HG02938 (cell line): ENCODE measurements at regions not wholly inside any gene's neighbourhood (a gene's known extent, or its start where the extent isn't known, plus 50 kb on each side); places are given as distances from the start of the nearest gene placed in this dataset.
"Not testable (repeated sequence)": the region's sequence is repeated elsewhere in the genome, so short reads cannot be mapped to it uniquely, and the experiment has no call there.

Experiments used
- ATAC-seq: cut with Tn5 transposase; IDR thresholded peaks from one replicate; pipeline ENCODE4 v1.9.1; 2021; ENCODE audit warnings: mild to moderate bottlenecking, moderate library complexity; ENCODE audit not compliant: unreplicated experiment

DNA sequence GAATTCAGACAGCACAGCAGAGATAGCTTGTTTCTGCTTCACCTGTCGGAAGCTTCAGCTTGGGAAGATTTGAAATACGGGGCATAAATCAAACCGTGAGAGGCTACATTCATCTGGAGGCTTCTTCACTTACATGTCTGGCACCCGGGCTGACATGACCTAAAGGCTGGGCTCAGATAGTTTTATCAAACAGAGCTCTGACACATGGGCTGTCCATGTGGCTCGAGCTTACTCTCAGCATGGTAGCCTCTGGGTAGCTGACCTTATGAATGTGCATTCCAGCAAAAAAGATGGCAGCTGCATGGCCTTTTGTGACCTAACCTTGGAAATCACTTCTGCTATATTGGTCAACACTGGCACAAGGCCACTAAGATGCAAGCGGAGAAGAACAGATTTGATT is 414.5 kb downstream of the NDFIP2 start:
- no peak for ATAC-seq

DNA sequence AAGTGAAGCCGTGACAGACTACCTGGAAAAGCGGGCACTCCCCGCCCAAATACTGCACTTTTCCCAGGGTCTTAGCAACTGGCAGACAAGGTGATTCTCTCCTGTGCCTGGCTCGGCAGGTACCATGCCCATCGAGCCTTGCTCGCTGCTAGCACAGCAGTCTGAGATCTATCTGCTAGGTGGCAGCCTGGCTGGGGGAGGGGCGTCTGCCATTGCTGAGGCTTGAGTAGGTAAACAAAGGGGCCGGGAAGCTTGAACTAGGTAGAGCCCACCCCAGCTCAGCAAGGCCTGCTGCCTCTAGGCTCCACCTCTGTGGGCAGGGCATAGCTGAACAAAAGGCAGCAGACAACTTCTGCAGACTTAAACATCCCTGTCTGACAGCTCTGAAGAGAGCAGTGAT is 406.3 kb downstream of the NDFIP2 start:
- ATAC-seq = not testable (repeated sequence)

DNA sequence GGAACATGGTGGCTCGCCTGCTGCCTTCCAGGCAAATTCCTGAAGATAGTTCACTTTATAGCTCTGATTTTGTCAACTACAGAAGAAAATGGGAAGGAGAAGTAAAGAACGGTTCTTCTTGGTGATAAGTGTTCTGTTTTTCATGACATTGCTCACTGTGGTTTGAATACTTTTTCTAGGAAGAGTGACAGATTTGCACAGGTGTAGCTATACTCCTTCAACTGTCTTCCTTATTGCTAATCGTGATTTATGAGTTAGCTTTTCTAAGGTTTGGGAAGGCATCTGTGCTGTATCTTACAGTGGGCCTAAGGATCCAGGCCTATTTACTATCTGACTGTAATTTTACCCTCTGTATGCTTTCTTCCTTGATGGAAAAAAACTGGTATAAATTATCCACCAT is 405.6 kb downstream of the NDFIP2 start:
- ATAC-seq = no peak

DNA sequence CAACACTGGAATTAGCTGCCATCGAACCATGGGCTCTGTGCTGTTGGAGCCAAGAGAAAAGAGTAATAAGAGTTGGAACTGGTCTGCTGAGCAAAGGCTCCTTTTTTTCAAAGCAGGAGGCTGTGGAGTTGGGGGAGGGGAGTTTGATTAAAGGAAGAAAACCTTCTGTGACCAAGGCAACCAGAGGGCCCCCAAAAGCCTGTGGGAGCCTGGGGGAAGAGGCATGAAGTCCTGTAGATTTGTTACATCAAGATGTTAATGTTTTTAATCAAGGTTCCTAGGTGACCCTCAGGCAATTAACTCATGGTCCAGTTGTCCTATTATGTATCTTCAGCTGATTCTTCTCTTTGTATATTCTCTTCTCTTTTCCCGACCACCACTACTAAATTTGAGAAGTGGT is 403.9 kb downstream of the NDFIP2 start:
- ATAC-seq = no peak

DNA sequence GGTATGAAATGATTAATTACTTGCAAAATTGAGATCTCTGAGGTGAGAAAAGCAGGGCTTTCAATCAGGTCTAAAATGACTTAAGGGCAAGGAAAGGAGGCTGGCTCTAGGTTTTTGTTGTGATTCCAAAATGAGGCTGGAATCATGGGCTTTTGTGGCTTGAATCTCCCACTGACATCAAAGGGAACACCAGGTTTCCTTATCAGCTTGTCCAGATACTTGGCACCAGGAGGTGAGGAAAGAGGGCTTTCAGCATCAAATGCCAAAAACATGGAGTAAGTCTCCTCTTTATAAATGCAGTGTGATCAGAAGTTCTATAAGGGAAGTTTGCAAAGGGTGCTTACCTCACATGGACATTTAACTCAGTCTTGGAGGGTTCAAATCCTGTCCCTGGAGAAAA is 402.3 kb downstream of the NDFIP2 start:
- ATAC-seq = no peak

DNA sequence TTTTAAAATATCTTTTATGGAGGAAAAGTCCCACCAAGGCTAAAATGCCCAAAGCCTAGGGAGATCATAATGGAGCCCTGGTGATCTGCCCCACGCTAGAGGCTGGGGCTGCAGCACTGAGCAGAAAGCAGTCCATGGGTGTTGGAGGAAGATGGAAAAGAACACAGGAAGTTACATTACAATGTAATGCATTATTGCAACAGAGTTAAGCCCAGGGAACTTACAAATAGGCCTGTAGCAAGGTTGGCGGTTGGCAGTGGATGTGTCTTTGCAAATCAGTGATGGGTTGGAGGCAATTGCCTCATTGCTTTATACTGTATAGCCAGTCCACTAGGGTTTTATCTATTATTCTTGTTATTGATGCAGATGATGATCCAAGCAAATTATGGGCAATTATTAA is 399.9 kb downstream of the NDFIP2 start:
- ATAC-seq = no peak

DNA sequence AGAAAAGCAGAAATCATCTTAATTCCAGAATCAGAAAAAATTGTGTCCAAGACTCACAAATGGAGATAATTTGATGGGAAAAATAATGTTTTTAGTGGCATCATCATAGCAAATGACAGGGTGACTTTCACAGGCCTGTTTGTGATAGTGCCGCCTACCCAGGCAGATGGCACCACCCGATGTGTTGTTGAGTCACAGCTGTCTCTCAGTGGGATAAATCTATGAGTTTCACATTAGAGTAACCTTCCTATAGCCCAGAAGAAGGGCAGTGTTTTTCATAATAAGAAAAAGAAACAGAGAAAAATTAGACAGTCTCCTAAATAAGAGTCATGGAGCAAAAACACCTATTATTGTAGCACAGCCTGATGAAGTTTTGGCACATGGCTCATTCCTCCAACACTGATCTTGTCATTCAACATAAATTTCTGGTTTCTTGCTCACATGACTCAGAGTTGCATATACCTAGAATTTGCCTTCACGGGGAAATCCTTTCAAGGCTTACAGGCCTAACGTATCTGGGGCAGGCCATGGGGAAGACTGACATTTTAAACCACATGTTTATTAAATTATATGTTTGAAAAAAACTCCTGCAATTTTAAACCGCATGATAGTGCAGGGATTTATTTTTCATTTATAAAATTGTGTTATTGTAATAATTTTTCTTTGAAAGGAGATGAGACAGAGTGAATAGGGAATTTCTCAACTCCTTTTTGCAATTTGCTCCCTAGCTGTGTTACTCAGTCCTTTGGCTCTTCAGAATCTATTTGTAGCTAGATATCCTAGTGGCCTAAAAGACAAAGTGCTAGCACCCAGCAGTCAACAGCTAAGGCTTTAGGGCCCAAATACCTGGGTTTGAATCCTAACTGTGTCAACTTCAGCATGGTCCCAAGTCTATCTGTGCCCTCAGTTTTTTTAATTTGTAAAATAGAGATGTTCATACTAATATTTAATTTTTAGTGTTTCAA is 393.7 kb downstream of the NDFIP2 start:
- no peak for ATAC-seq

DNA sequence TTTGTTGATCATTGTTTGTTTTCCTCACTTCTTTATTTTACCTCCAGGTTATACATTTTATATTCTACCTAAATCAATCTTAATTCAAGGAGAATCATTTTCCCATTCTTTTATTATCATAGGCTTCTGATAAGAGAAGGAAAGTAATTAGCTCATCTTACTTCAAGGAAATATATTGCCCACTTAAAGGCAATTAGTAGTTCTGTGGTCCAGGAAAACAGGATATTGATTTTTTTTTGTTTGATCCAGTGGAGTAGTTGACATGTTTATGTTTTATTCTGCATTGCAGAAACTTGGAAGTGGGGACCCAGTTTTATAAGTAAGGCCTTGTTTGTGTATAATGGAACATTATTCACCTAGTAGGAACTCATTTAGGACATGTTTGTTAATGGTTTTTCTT is 390.6 kb downstream of the NDFIP2 start:
- no peak for ATAC-seq

DNA sequence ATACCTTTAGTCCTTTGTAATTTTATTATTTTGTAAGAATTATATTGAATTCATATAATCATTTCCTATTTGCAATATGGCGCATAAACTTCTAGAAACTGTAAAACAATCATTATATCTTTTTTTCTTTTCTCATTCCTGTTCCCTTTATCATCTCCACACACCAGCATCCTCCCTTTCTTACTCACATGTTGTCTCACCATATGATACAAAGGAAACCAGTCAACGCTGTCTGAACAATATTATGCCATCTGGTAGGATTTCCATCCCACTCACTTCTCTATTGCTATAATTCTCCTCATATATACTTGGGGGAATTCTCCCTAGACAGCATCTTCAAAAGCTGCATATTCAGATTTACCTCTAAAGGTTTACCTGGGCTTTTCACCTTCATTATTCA is 389.8 kb downstream of the NDFIP2 start:
- ATAC-seq = no peak

DNA sequence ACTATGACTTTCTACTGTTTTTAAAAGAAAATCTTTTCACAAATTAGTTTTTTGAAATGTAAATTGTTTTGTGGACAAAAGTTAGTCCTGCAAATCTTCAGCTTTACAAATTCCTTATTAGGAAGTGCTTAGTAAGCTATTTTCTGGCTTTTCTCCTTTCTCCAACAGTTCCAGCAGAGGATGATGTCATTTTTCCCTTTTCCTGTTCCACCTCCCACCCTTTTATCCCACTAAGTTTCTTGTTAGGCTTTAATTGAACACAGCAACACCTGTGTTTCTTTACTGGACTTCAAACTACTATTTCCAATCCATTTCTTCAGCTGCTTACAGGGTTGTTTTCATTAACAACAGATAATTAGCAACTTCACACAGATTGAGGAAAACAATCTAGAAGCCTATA is 389.2 kb downstream of the NDFIP2 start:
- ATAC-seq = no peak

DNA sequence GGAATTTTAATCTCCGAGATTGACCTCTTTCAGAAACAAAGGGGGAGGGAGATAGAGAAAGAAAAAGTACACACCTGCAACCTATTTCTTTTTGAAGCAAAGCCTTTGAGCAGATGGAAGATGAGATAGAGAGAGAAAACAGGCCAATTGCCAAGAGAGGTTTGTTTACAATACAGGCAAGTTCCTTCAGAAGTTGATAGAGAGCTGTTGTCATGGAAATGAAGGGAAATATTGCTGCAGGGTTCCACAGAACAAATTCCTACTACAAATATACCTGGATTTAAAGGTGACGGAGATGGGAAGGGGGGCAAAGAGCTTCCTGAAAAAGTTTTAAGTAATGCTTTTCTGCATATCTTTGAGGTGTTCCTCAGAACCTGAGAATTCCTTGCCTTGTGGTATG is 388.4 kb downstream of the NDFIP2 start:
- ATAC-seq = no peak

DNA sequence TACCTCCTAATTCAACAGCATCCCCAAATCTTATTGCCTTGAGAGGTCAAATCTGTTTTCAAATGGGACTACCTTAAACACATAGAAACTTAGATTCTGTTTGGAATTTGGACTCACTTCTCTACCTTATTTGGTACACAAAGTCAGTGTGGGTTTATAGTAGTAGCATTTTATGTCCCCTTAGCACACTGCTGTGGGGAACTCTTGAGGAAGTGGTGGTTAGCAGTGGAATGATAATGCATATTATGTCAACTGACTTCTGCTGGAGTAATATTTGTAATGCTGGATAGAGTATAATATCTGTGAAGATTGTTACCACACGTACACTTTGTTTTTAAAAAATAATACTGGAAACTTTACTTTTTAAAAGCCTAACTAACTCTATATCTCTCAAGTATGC is 386.3 kb downstream of the NDFIP2 start:
- no peak for ATAC-seq

DNA sequence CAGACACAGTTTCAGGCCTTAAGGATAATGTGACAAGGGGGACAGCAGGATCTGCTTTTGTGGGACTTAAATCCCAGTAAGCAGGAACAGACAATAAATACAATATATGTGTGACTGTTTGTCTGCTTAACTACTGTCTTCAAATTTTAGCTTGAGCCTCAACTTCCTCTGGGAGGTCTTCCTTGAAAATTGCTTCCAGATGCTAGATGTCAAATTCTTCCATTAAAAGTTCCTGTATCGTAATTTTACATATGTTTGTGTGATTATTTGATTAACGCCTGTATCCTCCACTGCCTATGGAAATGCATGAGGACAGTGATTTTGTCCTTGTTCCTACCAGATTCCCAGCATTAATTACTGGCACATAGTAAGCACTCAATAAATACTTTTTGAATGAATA is 385.5 kb downstream of the NDFIP2 start:
- no peak for ATAC-seq

DNA sequence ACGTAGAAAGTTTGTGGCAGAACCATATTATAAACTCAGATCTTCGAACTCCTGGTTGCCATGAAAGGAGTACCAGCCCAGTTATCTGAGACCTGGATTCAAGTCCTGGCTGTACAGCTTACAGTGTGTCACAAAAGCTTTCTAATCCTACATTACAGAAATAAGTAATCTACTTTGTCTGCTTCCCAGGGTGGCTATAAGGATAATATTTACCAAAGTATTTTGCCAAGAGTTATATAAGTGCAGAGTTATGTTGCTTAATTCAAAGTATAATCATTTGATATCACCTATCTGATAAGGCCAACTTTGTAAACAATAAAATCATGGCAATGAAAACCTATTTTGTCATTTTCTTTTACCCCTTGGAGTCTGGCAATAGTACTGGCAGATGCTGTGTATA is 381.6 kb downstream of the NDFIP2 start:
- no peak for ATAC-seq

DNA sequence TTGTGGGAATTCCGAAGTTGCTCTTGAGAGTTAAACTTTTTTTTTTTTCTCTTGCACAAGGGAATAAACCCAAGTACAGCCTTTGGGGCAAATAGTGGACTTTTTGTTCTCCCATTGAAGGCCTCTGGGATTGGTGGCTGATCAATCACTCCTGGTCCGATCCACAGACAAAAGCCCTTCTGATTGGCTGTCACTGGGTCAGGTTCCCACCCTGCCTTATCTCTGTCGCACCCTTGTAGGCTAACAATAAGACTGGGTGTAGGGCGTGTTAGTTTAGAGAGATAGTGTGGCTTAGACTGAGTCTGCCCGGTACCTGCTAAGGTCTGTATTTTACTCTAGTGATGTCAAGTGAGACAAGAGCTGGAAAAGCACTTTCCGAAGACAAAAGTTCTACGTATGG is 380.8 kb downstream of the NDFIP2 start:
- ATAC-seq = no peak

DNA sequence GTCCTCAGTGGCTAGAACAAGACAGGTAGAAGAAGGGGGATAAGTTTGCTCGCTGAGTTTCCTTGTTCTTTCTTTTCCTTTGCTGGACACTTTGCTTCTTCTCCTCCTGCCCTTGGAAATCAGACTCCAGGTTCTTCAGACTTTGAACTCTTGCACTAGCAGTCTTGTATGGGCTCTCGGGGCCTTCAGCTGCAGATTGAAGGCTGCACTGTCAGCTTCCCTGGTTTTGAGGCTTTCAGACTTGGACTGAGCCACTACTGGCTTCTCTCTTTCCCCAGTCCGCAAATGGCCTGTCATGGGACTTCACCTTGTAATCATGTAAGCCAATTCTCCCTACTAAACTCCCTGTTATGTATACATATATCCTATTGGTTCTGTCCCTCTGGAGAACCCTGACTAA is 379.8 kb downstream of the NDFIP2 start:
- no peak for ATAC-seq

DNA sequence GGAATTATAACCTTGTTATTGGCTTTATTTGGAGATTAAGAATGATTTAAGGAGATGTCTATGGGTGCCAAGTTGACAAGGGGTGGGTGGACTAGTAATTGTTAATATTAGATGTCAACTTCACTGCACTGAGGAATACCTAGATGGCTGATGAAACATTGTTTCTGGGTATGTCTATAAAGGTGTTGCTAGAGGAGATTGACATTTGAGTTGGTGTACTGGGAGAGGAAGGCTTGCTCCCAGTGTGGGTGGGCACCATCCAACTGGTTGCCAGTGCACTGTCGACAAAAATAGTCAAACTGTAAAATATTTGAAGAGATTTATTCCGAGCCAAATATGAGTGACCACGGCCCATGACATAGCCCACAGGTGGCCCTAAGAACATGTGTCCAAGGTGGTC is 378.8 kb downstream of the NDFIP2 start:
- no peak for ATAC-seq

DNA sequence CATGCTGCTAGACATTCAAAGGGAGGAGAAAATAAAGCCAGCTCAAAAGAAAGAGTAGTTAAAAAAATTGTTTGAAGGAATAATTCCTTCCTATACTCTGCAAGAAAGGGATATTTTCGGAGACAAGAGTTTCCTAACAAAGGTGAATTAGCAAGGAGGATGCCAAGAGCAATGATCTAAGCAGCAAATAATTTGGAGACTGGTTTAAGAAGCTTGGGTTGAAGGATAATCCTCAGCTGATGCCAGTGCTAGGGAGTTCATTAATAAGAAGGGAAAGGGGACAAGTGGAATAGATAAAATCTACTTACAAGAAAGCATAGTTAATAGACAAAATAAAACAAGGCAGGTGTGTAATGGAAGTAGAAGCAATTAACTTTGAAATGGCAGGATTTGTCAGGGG is 372.3 kb downstream of the NDFIP2 start:
- no peak for ATAC-seq

DNA sequence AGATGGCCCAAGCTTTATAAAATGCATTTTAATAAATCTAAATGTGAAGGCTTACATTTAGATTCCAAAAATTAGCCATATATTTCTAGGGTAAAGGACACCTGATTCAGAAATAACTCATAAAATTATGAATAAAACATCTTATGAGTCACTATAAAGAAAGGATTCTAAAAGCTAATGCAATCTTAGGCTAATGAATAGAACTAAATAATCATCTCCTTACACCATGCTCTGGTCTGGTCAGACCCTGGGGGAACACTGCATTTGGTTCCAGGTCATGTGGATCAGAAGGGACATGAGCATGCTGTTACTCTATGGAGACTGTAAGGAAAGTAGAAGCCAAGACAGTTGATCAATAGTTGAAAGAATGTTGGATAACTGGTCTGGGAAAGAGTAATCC is 370.4 kb downstream of the NDFIP2 start:
- ATAC-seq = no peak

DNA sequence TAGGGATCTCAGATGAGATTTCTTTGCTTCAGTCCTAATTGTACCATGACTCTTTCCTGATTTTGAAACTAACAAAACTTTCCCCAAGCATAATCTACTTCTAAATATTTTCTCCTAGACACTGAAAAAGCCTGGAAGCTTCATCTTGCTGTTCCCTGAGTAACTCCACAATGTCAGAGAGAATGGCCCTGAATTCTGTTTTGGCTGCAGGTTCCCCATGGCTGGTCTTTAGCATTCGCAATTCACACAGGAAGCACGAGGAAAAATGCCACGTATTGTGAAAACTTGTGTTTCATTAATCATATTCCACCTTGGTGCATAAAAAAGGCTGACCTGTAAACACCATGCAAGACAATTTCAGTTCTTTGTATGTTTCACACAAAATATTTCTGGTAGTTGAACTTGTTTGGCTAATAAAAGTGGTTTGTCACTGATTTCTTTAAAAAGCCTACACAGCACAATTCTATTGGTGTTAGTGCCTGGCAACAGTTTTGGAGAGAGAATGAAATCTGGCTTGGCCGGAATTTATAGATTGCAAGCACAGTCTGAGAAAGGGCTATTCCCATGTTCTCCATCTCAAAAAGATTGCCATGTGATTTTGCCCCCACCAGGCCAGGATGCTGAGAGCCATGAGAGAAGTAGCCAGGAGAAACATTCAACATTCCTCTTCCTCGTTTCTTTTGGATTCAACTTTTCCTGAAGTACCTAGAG is 367.1 kb downstream of the NDFIP2 start:
- no peak for ATAC-seq

DNA sequence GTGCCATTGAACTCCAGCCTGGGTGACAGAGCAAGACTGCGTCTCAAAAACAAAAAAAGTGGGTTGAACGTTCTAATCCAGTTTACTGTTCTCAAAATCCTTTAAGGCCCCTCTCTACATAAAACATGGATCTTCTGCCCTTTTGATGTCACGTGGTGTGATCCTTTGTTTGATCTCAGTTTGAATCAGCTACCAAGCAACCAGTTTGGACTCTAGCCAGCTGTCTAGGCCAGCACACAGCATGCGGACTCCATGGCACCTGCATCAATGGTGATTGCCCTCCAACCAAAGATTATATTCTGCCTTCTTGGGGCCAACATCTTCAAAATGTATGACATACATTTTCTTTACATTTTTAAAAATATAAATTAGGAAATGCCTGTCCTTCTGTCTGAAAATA is 365.4 kb downstream of the NDFIP2 start:
- ATAC-seq = no peak

DNA sequence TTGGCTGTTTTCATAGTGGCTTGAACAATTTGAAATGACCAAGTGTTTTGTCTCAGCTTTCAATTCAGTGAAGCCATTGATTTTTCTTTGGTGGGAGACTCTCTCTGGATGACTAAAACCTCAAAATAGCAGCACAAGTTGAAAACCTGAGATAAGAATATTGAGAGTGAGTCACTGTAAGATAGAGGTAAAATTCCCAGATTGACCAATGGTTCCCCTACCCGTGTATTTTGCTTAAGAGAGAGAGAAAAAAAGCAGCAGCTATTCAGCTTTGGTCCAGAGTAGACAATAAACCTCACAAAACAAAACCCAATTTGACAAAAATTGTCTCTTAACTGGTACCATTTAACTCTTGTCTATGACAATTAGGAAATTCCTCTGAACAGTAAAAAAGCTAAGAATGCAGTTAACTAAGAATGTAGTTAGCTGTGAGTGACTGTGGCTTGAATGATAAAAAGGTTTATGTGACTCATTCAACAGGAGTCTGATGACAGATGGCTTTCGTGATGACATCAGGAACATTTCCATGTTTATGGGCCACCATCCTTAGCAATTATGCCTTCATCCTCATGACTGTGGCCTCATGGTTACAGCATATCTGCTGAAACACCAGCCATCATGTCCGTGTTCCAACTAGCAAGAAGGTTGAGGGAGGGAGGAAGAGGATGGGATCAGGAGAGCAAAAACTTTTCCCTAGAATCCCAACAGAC is 356.9 kb downstream of the NDFIP2 start:
- ATAC-seq = no peak
